ENCODE measurements at regions not wholly inside any gene's neighbourhood (a gene's known extent, or its start where the extent isn't known, plus 50 kb on each side); places are given as distances from the start of the nearest gene placed in this dataset.

- peaks cover 7% of the 10 kb centered on the region for H3K9me3 ChIP-seq (replicated peaks; ENCODE audit: control insufficient read depth, insufficient read depth, low read length)
- intact Hi-C loops (cut with micrococcal nuclease) (no loop called here), dilution Hi-C loops (cut with MboI; ENCODE audit: extremely low pct_ligation_motif_present, low sequenced_read_pairs) (no loop called here)
- H3K9ac ChIP-seq (replicated peaks; ENCODE audit: extremely low read depth, insufficient read depth, low read length): no peak overlapping the region
- ChIA-PET POLR2A (no interaction called here), CTCF (no interaction called here)
- no peaks in the 10 kb centered on the region for H3K4me1 ChIP-seq (ENCODE audit: control insufficient read depth, extremely low read depth, insufficient read depth, low read length)
- H3K36me3 ChIP-seq (ENCODE audit: control insufficient read depth in 2 of 2, extremely low read depth in 1 of 2, insufficient read depth in 2 of 2, low read length in 2 of 2): no peaks in the 10 kb centered on the region
- no peak overlapping the region for H3K27ac ChIP-seq (ENCODE audit: insufficient read depth, low read depth, low read length)
- no peaks in the 10 kb centered on the region for H3K9me1 ChIP-seq (replicated peaks; ENCODE audit: control insufficient read depth, extremely low read depth, insufficient read depth, low read length)
- H3K79me2 ChIP-seq (ENCODE audit: control insufficient read depth, insufficient read depth, low read length): no peaks in the 10 kb centered on the region
- no peak for DNase-seq (ENCODE audit: low read depth, low spot score)
- no peak overlapping the region for H3K4me3 ChIP-seq (replicated peaks in 1 of 3; ENCODE audit: insufficient read depth in 1 of 3, low read depth in 1 of 3, low read length in 3 of 3)
- TF ChIP-seq MAX (IDR thresholded peaks at IDR 0.05; ENCODE audit: insufficient read depth, insufficient read length) (no peak), FOS (IDR thresholded peaks at IDR 0.05; ENCODE audit: borderline replicate concordance, insufficient read depth, low read length) (no peak), MYC (IDR thresholded peaks at IDR 0.05; ENCODE audit: low read depth, low read length) (no peak), JUN (IDR thresholded peaks at IDR 0.05; ENCODE audit: borderline replicate concordance, insufficient read depth, insufficient read length, low read depth) (no peak), POLR2AphosphoS5 (IDR thresholded peaks at IDR 0.05; ENCODE audit: insufficient read depth, low read depth, low read length) (no peak), EZH2 (IDR thresholded peaks at IDR 0.05; ENCODE audit: borderline replicate concordance, low read depth, low read length, severe bottlenecking) (no peak), GATA2 (IDR thresholded peaks at IDR 0.05; ENCODE audit: insufficient read depth, insufficient read length, low read depth, low read length) (no peak), POLR2A (IDR thresholded peaks at IDR 0.05; ENCODE audit: low read depth, low read length) (no peak)
- TF ChIP-seq, protein P1, sequence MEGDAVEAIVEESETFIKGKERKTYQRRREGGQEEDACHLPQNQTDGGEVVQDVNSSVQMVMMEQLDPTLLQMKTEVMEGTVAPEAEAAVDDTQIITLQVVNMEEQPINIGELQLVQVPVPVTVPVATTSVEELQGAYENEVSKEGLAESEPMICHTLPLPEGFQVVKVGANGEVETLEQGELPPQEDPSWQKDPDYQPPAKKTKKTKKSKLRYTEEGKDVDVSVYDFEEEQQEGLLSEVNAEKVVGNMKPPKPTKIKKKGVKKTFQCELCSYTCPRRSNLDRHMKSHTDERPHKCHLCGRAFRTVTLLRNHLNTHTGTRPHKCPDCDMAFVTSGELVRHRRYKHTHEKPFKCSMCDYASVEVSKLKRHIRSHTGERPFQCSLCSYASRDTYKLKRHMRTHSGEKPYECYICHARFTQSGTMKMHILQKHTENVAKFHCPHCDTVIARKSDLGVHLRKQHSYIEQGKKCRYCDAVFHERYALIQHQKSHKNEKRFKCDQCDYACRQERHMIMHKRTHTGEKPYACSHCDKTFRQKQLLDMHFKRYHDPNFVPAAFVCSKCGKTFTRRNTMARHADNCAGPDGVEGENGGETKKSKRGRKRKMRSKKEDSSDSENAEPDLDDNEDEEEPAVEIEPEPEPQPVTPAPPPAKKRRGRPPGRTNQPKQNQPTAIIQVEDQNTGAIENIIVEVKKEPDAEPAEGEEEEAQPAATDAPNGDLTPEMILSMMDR (IDR thresholded peaks at IDR 0.05; ENCODE audit: extremely low read depth in 1 of 2, insufficient read depth in 1 of 2, low read depth in 1 of 2, low read length in 2 of 2): no peak
- no peaks in the 10 kb centered on the region for H4K20me1 ChIP-seq (replicated peaks; ENCODE audit: control insufficient read depth, extremely low read depth, insufficient read depth, low read length)
- no TSS peak for BruUV-seq (replicated peaks)
- H2AFZ ChIP-seq (ENCODE audit: low read depth, low read length): no peak overlapping the region
- H3K4me2 ChIP-seq (ENCODE audit: insufficient read depth, low read length): no peak overlapping the region
- H3K27me3 ChIP-seq (ENCODE audit: control insufficient read depth in 2 of 2, insufficient read depth in 2 of 2, low read length in 2 of 2): no peaks in the 10 kb centered on the region
- no peak for FAIRE-seq
Observed at GRCh38 chr5:155598552-155598951, 585.0 kb downstream of the KIF4B start.

All from endothelial cell of umbilical vein (primary cell).